Thyroid gland (tissue), 4 donors: ENCODE measurements at regions not wholly inside any gene's neighbourhood (a gene's known extent, or its start where the extent isn't known, plus 50 kb on each side); places are given as distances from the start of the nearest gene placed in this dataset.

Experiments used
- DNase-seq, 2 donors: peaks; one replicate each; pipeline ENCODE4 v3.0.0-alpha.2; 2019
- H3K27ac ChIP-seq, 3 donors: fragments of 200-600 bp; sonication (generic); 1 replicate in 2 of 3; 2 replicates in 1 of 3; pipeline ENCODE4 v1.5.1; 2016 to 2019; ENCODE audit warnings: mild to moderate bottlenecking in 1 of 3, moderate library complexity in 1 of 3
- H3K27me3 ChIP-seq: fragments of 200-600 bp; sonication (generic); one replicate; pipeline ENCODE4 v1.5.1; 2019
- H3K36me3 ChIP-seq, 2 donors: fragments of 200-600 bp; sonication (generic); one replicate each; pipeline ENCODE4 v1.5.1; 2016 to 2019
- H3K4me1 ChIP-seq, 2 donors: fragments of 200-600 bp; sonication (generic); one replicate each; pipeline ENCODE4 v1.5.1; 2017 to 2019
- H3K4me3 ChIP-seq, 3 donors: fragments of 200-600 bp; sonication (generic); replicated peaks in 1 of 3; 1 replicate in 2 of 3; 2 replicates in 1 of 3; pipeline ENCODE4 v1.5.1; 2016; ENCODE audit warnings: mild to moderate bottlenecking in 1 of 3
- H3K9me3 ChIP-seq: fragments of 200-600 bp; sonication (generic); one replicate; pipeline ENCODE4 v1.5.1; 2017
- CTCF ChIP-seq, 6 experiments: fragments of 200-600 bp in 3 of 6; fragments of 450-650 bp in 3 of 6; sonication (generic) in 3 of 6; IDR thresholded peaks; one replicate each; pipeline ENCODE4 v1.5.1; 2016 to 2019; ENCODE audit warnings: antibody characterized with exemption in 6 of 6, mild to moderate bottlenecking in 2 of 6, inconsistent platforms in 1 of 6, moderate library complexity in 1 of 6
- POLR2A ChIP-seq, 2 donors: fragments of 450-650 bp; IDR thresholded peaks; one replicate each; pipeline ENCODE4 v1.6.1; 2017; ENCODE audit warnings: antibody characterized with exemption in 2 of 2, mild to moderate bottlenecking in 2 of 2, moderate library complexity in 1 of 2
- WGBS, 2 donors: methylation state at CpG; one replicate each; pipeline ENCODE4 v1.1.5; 2017; 5-methylcytosine and 5-hydroxymethylcytosine counted together
- intact Hi-C: fragments of 100-400 bp; cut with DNase I; formaldehyde crosslinking; loops from one replicate; pipeline ENCODE4 v1.15.1; 2023

- no peaks in the 10 kb centered on the region for H3K27me3 ChIP-seq
- H3K27ac ChIP-seq, result no peak overlapping the region
- no peaks in the 10 kb centered on the region for H3K4me1 ChIP-seq
- H3K4me3 ChIP-seq, result no peak overlapping the region
- TF ChIP-seq POLR2A (IDR thresholded peaks at IDR 0.05) (no peak), CTCF (IDR thresholded peaks at IDR 0.05) (no peak)
- no peaks in the 10 kb centered on the region for H3K36me3 ChIP-seq
- WGBS, 2 donors, result 54 to 72% methylated on average over 3 of the region's 3 CpGs
- no peaks in the 10 kb centered on the region for H3K9me3 ChIP-seq
- intact Hi-C loops, result no loop called here
- DNase-seq, result no peak
Measured at GRCh38 chr4:64192731-64193412, 216.4 kb downstream of the TECRL start.

GRCh38 chr4:64174247-64174882, 234.9 kb downstream of the TECRL start:
- intact Hi-C loops, result no loop called here
- TF ChIP-seq CTCF (IDR thresholded peaks at IDR 0.05) (no peak), POLR2A (IDR thresholded peaks at IDR 0.05) (no peak)

GRCh38 chr4:64166365-64166764, 242.9 kb downstream of the TECRL start:
- Histone ChIP-seq H3K4me1 (no peaks in the 10 kb centered on the region), H3K27ac (no peak overlapping the region), H3K36me3 (no peaks in the 10 kb centered on the region), H3K4me3 (no peak overlapping the region), H3K27me3 (no peaks in the 10 kb centered on the region), H3K9me3 (no peaks in the 10 kb centered on the region)
- intact Hi-C loops, result no loop called here
- WGBS, 2 donors, result 53 to 64% methylated on average over 3 of the region's 3 CpGs
- TF ChIP-seq CTCF (IDR thresholded peaks at IDR 0.05) (no peak), POLR2A (IDR thresholded peaks at IDR 0.05) (no peak)
- DNase-seq, result no peak

More at GRCh38 chr4:64174247-64174882, 234.9 kb downstream of the TECRL start:
- 94 to 95% methylated on average over 11 to 14 of the region's 14 CpGs for WGBS, 2 donors
- no peak for DNase-seq
- H3K27ac ChIP-seq, result no peak overlapping the region
- H3K27me3 ChIP-seq, result no peaks in the 10 kb centered on the region
- no peak overlapping the region for H3K4me3 ChIP-seq
- H3K9me3 ChIP-seq, result no peaks in the 10 kb centered on the region
- no peaks in the 10 kb centered on the region for H3K4me1 ChIP-seq
- no peaks in the 10 kb centered on the region for H3K36me3 ChIP-seq

GRCh38 chr4:64158648-64159326, 250.5 kb downstream of the TECRL start:
- intact Hi-C loops, result loop anchor here (5.0 kb wide), 1 partner anchor 379 kb away; no protein-coding TSS in a partner anchor
- no peaks in the 10 kb centered on the region for H3K9me3 ChIP-seq
- WGBS, 2 donors, result 15 to 19% methylated on average over 7 of the region's 7 CpGs
- no peak overlapping the region for H3K4me3 ChIP-seq
- no peaks in the 10 kb centered on the region for H3K4me1 ChIP-seq
- H3K27me3 ChIP-seq, result no peaks in the 10 kb centered on the region
- H3K36me3 ChIP-seq, result no peaks in the 10 kb centered on the region
- no peak for TF ChIP-seq POLR2A (IDR thresholded peaks at IDR 0.05)
- TF ChIP-seq CTCF (IDR thresholded peaks at IDR 0.05), result peak; percentile 46 to 74 (median 65)
- no peak overlapping the region for H3K27ac ChIP-seq
- peak; percentile 61 to 69 for DNase-seq

- Histone ChIP-seq H3K4me1 (no peaks in the 10 kb centered on the region), H3K27me3 (no peaks in the 10 kb centered on the region), H3K36me3 (no peaks in the 10 kb centered on the region), H3K9me3 (no peaks in the 10 kb centered on the region), H3K4me3 (no peak overlapping the region), H3K27ac (no peak overlapping the region)
- 99 to 100% methylated on average over 2 of the region's 2 CpGs for WGBS, 2 donors
- TF ChIP-seq CTCF (IDR thresholded peaks at IDR 0.05) (no peak), POLR2A (IDR thresholded peaks at IDR 0.05) (no peak)
- no peak for DNase-seq
- intact Hi-C loops, result loop anchor here (5.0 kb wide), 1 partner anchor 380 kb away; no protein-coding TSS in a partner anchor
Measured at GRCh38 chr4:64157397-64157796, 251.9 kb downstream of the TECRL start.
